Esophagus squamous epithelium (tissue), 4 donors: ENCODE measurements at regions not wholly inside any gene's neighbourhood (a gene's known extent, or its start where the extent isn't known, plus 50 kb on each side); places are given as distances from the start of the nearest gene placed in this dataset.

Experiments used
- CTCF ChIP-seq, 6 experiments: fragments of 450-650 bp in 4 of 6; fragments of 200-600 bp in 2 of 6; sonication (generic) in 2 of 6; IDR thresholded peaks; one replicate each; pipeline ENCODE4 v1.5.1; 2016 to 2019; ENCODE audit warnings: antibody characterized with exemption in 6 of 6, mild to moderate bottlenecking in 4 of 6, moderate library complexity in 4 of 6
- POLR2A ChIP-seq, 4 donors: fragments of 450-650 bp; IDR thresholded peaks; one replicate each; pipeline ENCODE4 v1.6.1; 2017; ENCODE audit warnings: antibody characterized with exemption in 4 of 4, mild to moderate bottlenecking in 4 of 4, moderate library complexity in 3 of 4

GRCh38 chr2:78051480-78051879, 529.3 kb upstream of the LRRTM4 start:
- TF ChIP-seq POLR2A (IDR thresholded peaks at IDR 0.05): no peak
- no peak for TF ChIP-seq CTCF (IDR thresholded peaks at IDR 0.05)
